Transverse colon (tissue), 4 donors: ENCODE measurements at regions not wholly inside any gene's neighbourhood (a gene's known extent, or its start where the extent isn't known, plus 50 kb on each side); places are given as distances from the start of the nearest gene placed in this dataset.

Experiments used
- CTCF ChIP-seq, 5 experiments: fragments of 200-600 bp in 3 of 5; fragments of 450-650 bp in 2 of 5; sonication (generic) in 3 of 5; IDR thresholded peaks; 1 replicate in 2 of 5; 2 replicates in 3 of 5; pipeline ENCODE4 v1.5.1; 2016 to 2017; ENCODE audit warnings: antibody characterized with exemption in 5 of 5, inconsistent platforms in 3 of 5, mild to moderate bottlenecking in 2 of 5, moderate library complexity in 1 of 5
- EP300 ChIP-seq: sonication (generic); formaldehyde crosslinking; IDR thresholded peaks from one replicate; pipeline ENCODE4 v1.6.1; 2017; ENCODE audit warnings: antibody characterized with exemption, low read depth
- POLR2A ChIP-seq: fragments of 450-650 bp; IDR thresholded peaks from one replicate; pipeline ENCODE4 v1.6.1; 2016; ENCODE audit warnings: antibody characterized with exemption, mild to moderate bottlenecking, moderate library complexity
- POLR2AphosphoS5 ChIP-seq, 3 donors: sonication (generic); formaldehyde crosslinking; IDR thresholded peaks; one replicate each; pipeline ENCODE4 v1.6.1; 2016; ENCODE audit warnings: antibody characterized with exemption in 3 of 3

GRCh38 chr7:125847055-125847454 is 917.4 kb upstream of the POT1 start:
- TF ChIP-seq CTCF (IDR thresholded peaks at IDR 0.05) (no peak), POLR2A (no peak), POLR2AphosphoS5 (IDR thresholded peaks at IDR 0.05) (no peak), EP300 (no peak)
